PC-9 (cell line): ENCODE measurements at regions not wholly inside any gene's neighbourhood (a gene's known extent, or its start where the extent isn't known, plus 50 kb on each side); places are given as distances from the start of the nearest gene placed in this dataset.

Source experiments
- CTCF ChIP-seq: fragments of 200-600 bp; sonication (generic); conservative IDR thresholded peaks from 2 replicates; pipeline ENCODE4 v1.6.1; 2017; ENCODE audit warnings: mixed run types, antibody characterized with exemption, mild to moderate bottlenecking, moderate library complexity
- EZH2 ChIP-seq: fragments of 200-600 bp; sonication (generic); IDR thresholded peaks from 2 replicates; pipeline ENCODE4 v1.8.0; 2017; ENCODE audit warnings: antibody characterized with exemption, low read depth

GRCh38 chrX:27309406-27309805 lies 153.7 kb downstream of the PPP4R3C start:
- TF ChIP-seq CTCF (no peak), EZH2 (no peak)
